Heart left ventricle (tissue), 16 donors: ENCODE measurements at regions not wholly inside any gene's neighbourhood (a gene's known extent, or its start where the extent isn't known, plus 50 kb on each side); places are given as distances from the start of the nearest gene placed in this dataset.

Experiments
- ATAC-seq, 4 donors: fragments of 200-7000 bp; cut with Tn5 transposase; one replicate each; pipeline ENCODE4 v1.9.1; 2020 to 2022; ENCODE audit warnings: moderate library complexity in 4 of 4, mild to moderate bottlenecking in 3 of 4, moderate number of reproducible peaks in 1 of 4
- DNase-seq, 5 donors: peaks; one replicate each; pipeline ENCODE4 v3.0.0-alpha.2; 2020
- H3K27ac ChIP-seq, 12 donors: fragments of 200-600 bp; sonication (generic) in 4 of 12; one replicate each; pipeline versions ENCODE4 v1.5.0 to v1.8.0; 2016 to 2022; ENCODE audit warnings: mild to moderate bottlenecking in 2 of 12
- H3K27me3 ChIP-seq, 9 donors: fragments of 200-600 bp; sonication (generic) in 2 of 9; one replicate each; pipeline versions ENCODE4 v1.5.1 to v1.8.0; 2016 to 2022; ENCODE audit warnings: mild to moderate bottlenecking in 3 of 9
- H3K36me3 ChIP-seq, 9 donors: fragments of 200-600 bp; sonication (generic) in 2 of 9; one replicate each; pipeline versions ENCODE4 v1.5.0 to v1.8.0; 2018 to 2022; ENCODE audit warnings: mild to moderate bottlenecking in 2 of 9
- H3K4me1 ChIP-seq, 12 donors: fragments of 200-600 bp; sonication (generic) in 4 of 12; one replicate each; pipeline versions ENCODE4 v1.5.0 to v1.8.0; 2016 to 2022; ENCODE audit warnings: mild to moderate bottlenecking in 3 of 12
- H3K4me3 ChIP-seq, 12 donors: fragments of 200-600 bp; sonication (generic) in 4 of 12; one replicate each; pipeline versions ENCODE4 v1.5.0 to v1.8.0; 2017 to 2022; ENCODE audit warnings: mild to moderate bottlenecking in 9 of 12, moderate library complexity in 4 of 12
- H3K9me3 ChIP-seq, 12 donors: fragments of 200-600 bp; sonication (generic) in 4 of 12; one replicate each; pipeline versions ENCODE4 v1.5.0 to v1.8.0; 2016 to 2022; ENCODE audit warnings: mild to moderate bottlenecking in 1 of 12
- POLR2A ChIP-seq, 2 donors: fragments of 450-650 bp; IDR thresholded peaks; one replicate each; pipeline ENCODE4 v1.6.1; 2017; ENCODE audit warnings: antibody characterized with exemption in 2 of 2, mild to moderate bottlenecking in 2 of 2, moderate library complexity in 2 of 2
- WGBS, 4 donors: extraction: QIAGEN DNeasy Blood & Tissue Kit in 2 of 4; methylation state at CpG; one replicate each; pipeline versions ENCODE4 v1.1.5 to v1.1.7; 2013 to 2018; 5-methylcytosine and 5-hydroxymethylcytosine counted together
- intact Hi-C, 10 donors: fragments of 100-400 bp; cut with DNase I; formaldehyde crosslinking; loops; one replicate each; pipeline versions ENCODE4 v1.11.1 to v1.14.2; 2022
- TF ChIP-seq, protein P1 (sequence below), 12 donors: fragments of 200-600 bp; sonication (generic) in 4 of 12; IDR thresholded peaks; one replicate each; pipeline versions ENCODE4 v1.5.0 to v1.8.0; 2018 to 2022; ENCODE audit warnings: antibody characterized with exemption in 12 of 12, mild to moderate bottlenecking in 5 of 12
- donor health status: ischemic (EF 13 %, LVEDD 7.1; RV severe dilation, severe dysfunction).
- donor health status: healthy with polysubstance abuse.
- donor health status: DM: no; HTN: yes; CAD: no.
- donor health status: DM: no; HTN: no; CAD: no.
- donor health status: ischemic (EF 25% LVEDD 6.9; RV normal size, moderate dysfunction).
- donor health status: ischemic (EF 25% LVEDD 5.7; RV mildly dilated, moderate dysfunction).
- donor health status: healthy.
- donor health status: DM: yes; HTN: yes; CAD: no.
- donor health status: ischemic (EF 35%, LVEDD 5.7; RV mildly dilated, moderate dysfunction).
- donor health status: nonischemic (EF 11% LVEDD 7.7; RV severe dilation, severe dysfunction).
- donor health status: DM: yes; HTN: yes; CAD: no.
- donor health status: PGD.
- donor health status: ischemic (EF 29% LVEDD 5.4; RV normal size, mild dysfunction).
- donor health status: nonischemic (EF 23%, LVEDD 6.1; RV moderate dilation, normal function).

DNA sequence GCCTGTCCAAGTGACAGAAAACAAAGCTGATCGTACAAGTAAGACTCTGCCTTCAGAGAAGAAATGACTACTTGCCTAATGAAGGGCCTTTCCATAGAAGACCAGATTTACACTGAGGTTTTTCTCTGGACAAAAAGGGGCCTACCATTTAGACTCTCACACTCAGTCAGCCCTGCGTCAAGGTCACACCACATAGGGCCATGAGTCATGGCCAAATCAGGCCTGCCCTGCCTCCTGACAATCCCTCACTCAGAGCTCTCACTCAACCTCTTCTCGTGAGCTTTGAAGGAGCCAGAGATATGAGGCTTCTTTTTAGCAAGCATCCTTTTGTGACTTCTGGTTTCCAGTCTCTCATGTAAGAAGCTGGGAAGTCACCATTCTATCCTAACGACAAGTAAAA lies 68.1 kb upstream of the NMNAT3 start:
- Histone ChIP-seq H3K27ac (no peak overlapping the region), H3K9me3 (peaks cover 0 to 22% (median 9%) of the 10 kb centered on the region in 12 donors), H3K4me1 (no peaks in the 10 kb centered on the region), H3K36me3 (no peaks in the 10 kb centered on the region), H3K4me3 (no peak overlapping the region), H3K27me3 (peaks cover 0 to 5% (median 0%) of the 10 kb centered on the region in 9 donors)
- no peak for TF ChIP-seq POLR2A (IDR thresholded peaks at IDR 0.05)
- TF ChIP-seq, protein P1, sequence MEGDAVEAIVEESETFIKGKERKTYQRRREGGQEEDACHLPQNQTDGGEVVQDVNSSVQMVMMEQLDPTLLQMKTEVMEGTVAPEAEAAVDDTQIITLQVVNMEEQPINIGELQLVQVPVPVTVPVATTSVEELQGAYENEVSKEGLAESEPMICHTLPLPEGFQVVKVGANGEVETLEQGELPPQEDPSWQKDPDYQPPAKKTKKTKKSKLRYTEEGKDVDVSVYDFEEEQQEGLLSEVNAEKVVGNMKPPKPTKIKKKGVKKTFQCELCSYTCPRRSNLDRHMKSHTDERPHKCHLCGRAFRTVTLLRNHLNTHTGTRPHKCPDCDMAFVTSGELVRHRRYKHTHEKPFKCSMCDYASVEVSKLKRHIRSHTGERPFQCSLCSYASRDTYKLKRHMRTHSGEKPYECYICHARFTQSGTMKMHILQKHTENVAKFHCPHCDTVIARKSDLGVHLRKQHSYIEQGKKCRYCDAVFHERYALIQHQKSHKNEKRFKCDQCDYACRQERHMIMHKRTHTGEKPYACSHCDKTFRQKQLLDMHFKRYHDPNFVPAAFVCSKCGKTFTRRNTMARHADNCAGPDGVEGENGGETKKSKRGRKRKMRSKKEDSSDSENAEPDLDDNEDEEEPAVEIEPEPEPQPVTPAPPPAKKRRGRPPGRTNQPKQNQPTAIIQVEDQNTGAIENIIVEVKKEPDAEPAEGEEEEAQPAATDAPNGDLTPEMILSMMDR (IDR thresholded peaks at IDR 0.05) = no peak
- DNase-seq = peak in 2 of 5 donors; percentile 30 to 53
- WGBS, 4 donors = 49 to 58% (median 55%) methylated on average over 4 of the region's 4 CpGs
- intact Hi-C loops = no loop called here
- peak in 3 of 4 donors; percentile 90 to 93 (median 90) for ATAC-seq

DNA sequence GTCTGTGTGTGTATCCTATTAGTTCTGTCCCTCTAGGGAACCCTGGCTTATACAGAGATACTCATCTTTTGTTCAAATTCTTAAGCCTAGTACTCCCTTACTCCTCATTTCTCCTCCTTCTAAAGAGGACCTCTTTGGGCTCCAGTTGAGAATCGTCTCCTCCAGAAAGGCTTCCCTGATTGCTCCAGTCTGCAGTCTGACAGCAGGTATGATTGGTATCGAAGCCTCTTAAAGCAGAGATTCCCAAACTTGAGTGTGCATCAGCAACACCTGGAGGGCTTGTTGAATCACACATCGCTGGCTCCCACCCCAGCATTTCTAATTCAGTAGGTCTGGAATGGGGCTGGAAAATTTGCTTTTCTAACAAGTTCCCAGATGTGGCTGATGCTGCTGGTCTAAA lies 60.9 kb upstream of the NMNAT3 start:
- Histone ChIP-seq H3K27ac (no peak overlapping the region), H3K4me1 (no peaks in the 10 kb centered on the region), H3K36me3 (no peaks in the 10 kb centered on the region), H3K9me3 (no peaks in the 10 kb centered on the region), H3K27me3 (peaks cover 0 to 5% (median 0%) of the 10 kb centered on the region in 9 donors), H3K4me3 (no peak overlapping the region)
- intact Hi-C loops = no loop called here
- 79 to 94% (median 85%) methylated on average over 3 of the region's 3 CpGs for whole genome bisulfite sequencing, 4 donors
- DNase-seq = no peak
- ATAC-seq = no peak
- TF ChIP-seq, protein P1 (IDR thresholded peaks at IDR 0.05) = no peak
- TF ChIP-seq POLR2A (IDR thresholded peaks at IDR 0.05) = no peak

DNA sequence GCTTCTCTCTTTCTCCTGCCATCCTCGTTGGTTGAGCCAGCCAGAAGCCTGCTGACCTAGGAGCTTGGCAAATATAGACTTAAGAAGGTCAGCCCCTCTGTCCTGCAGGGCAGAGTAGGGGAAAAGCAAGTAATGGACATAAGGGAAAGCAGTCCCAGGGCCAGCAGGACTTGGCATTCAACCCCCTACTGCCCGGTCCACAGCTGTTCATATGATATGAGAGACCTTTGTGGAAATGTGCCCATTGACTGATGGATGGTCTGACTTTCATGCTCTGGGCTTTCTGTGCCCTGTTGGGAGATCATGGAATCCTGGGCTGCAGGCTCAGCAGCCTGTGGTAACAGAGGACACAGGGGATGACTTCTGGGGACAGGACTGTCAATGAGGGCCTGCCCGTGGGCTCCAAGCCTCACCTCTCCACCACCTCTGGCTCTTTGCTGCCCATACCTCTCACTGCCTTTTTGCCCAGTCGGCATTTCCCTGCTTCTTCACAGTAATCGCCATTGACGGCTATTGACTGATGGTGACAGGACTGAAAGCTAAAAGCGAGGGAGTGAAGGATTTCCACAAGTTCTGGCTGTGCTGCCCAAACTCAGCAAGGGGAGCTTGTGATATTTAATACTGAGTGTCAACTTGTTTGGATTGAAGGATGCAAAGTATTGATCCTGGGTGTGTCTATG lies 60.0 kb upstream of the NMNAT3 start:
- H3K4me3 ChIP-seq = no peak overlapping the region
- WGBS, 4 donors = 80 to 85% (median 82%) methylated on average over 7 of the region's 7 CpGs
- no peak for ATAC-seq
- peaks cover 0 to 2% (median 0%) of the 10 kb centered on the region in 9 donors for H3K27me3 ChIP-seq
- intact Hi-C loops = no loop called here
- no peaks in the 10 kb centered on the region for H3K9me3 ChIP-seq
- no peak overlapping the region for H3K27ac ChIP-seq
- H3K36me3 ChIP-seq = no peaks in the 10 kb centered on the region
- TF ChIP-seq, protein P1 (IDR thresholded peaks at IDR 0.05) = no peak
- no peak for TF ChIP-seq POLR2A (IDR thresholded peaks at IDR 0.05)
- no peak for DNase-seq
- H3K4me1 ChIP-seq = no peaks in the 10 kb centered on the region

DNA sequence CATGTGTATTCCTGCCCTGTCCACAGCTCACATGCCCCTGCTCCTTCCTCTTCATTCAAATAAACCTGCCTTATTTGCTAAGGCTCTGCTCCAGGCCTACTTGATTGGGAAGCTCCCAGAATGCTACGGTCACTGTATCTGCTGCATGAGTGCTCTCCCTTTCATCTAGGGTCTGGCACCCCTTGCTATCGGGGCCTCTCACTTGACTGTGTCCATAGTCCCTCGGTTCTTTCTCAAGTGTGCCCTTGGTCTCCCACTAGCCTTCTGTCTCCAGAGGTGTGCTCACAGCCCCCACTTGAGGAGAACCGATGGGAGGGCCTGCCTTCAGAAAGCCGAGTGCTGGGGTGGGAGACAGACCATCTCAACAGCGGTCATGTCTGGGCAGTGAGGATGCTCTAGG lies 57.4 kb upstream of the NMNAT3 start:
- Histone ChIP-seq H3K9me3 (no peaks in the 10 kb centered on the region), H3K27me3 (no peaks in the 10 kb centered on the region), H3K4me1 (no peaks in the 10 kb centered on the region), H3K4me3 (no peak overlapping the region), H3K27ac (no peak overlapping the region), H3K36me3 (no peaks in the 10 kb centered on the region)
- no peak for DNase-seq
- TF ChIP-seq, protein P1 (IDR thresholded peaks at IDR 0.05) = no peak
- TF ChIP-seq POLR2A (IDR thresholded peaks at IDR 0.05) = no peak
- WGBS, 4 donors = 74 to 84% (median 81%) methylated on average over 5 to 6 of the region's 6 CpGs
- ATAC-seq = no peak
- intact Hi-C loops = no loop called here
